Bronchial epithelial cell (primary cell): ENCODE measurements at regions not wholly inside any gene's neighbourhood (a gene's known extent, or its start where the extent isn't known, plus 50 kb on each side); places are given as distances from the start of the nearest gene placed in this dataset.

Source experiments
- DNase-seq: peaks from one replicate; pipeline ENCODE4 v3.0.0-alpha.2; 2010; ENCODE audit warnings: low read depth
- FAIRE-seq: peaks from 2 replicates; lab custom pipeline; 2011; peaks lifted over from hg19 to GRCh38; lab: Jason Lieb, UNC
- H3K27me3 ChIP-seq: 2 replicates; pipeline ENCODE4 v1.5.1; 2011; ENCODE audit warnings: low read length; ENCODE audit not compliant: control insufficient read depth, insufficient read depth
- H3K36me3 ChIP-seq: 2 replicates; pipeline ENCODE4 v1.5.1; 2011; ENCODE audit warnings: low read length; ENCODE audit not compliant: control insufficient read depth, insufficient read depth
- H3K4me3 ChIP-seq: 2 replicates; pipeline ENCODE4 v1.5.1; 2011; ENCODE audit warnings: mild to moderate bottlenecking, low read depth, low read length, control low read depth
- TF ChIP-seq, protein P1 (sequence below): IDR thresholded peaks from 2 replicates; pipeline ENCODE4 v1.5.1; 2011; ENCODE audit warnings: mild to moderate bottlenecking, moderate library complexity, low read length, control low read depth, inconsistent platforms; ENCODE audit not compliant: insufficient read depth, severe bottlenecking

GRCh38 chr12:127176804-127177203 is 1090.2 kb upstream of the TMEM132C start:
- TF ChIP-seq, protein P1, sequence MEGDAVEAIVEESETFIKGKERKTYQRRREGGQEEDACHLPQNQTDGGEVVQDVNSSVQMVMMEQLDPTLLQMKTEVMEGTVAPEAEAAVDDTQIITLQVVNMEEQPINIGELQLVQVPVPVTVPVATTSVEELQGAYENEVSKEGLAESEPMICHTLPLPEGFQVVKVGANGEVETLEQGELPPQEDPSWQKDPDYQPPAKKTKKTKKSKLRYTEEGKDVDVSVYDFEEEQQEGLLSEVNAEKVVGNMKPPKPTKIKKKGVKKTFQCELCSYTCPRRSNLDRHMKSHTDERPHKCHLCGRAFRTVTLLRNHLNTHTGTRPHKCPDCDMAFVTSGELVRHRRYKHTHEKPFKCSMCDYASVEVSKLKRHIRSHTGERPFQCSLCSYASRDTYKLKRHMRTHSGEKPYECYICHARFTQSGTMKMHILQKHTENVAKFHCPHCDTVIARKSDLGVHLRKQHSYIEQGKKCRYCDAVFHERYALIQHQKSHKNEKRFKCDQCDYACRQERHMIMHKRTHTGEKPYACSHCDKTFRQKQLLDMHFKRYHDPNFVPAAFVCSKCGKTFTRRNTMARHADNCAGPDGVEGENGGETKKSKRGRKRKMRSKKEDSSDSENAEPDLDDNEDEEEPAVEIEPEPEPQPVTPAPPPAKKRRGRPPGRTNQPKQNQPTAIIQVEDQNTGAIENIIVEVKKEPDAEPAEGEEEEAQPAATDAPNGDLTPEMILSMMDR, result no peak
- Histone ChIP-seq H3K27me3 (no peaks in the 10 kb centered on the region), H3K4me3 (no peak overlapping the region), H3K36me3 (no peaks in the 10 kb centered on the region)
- no peak for DNase-seq
- FAIRE-seq, result no peak

GRCh38 chr12:127178052-127178451 is 1088.9 kb upstream of the TMEM132C start:
- FAIRE-seq (no peak), DNase-seq (no peak)
- H3K4me3 ChIP-seq, result no peak overlapping the region
- no peaks in the 10 kb centered on the region for H3K36me3 ChIP-seq
- TF ChIP-seq, protein P1, result no peak
- no peaks in the 10 kb centered on the region for H3K27me3 ChIP-seq

GRCh38 chr12:127178463-127178862 is 1088.5 kb upstream of the TMEM132C start:
- Histone ChIP-seq H3K36me3 (no peaks in the 10 kb centered on the region), H3K4me3 (no peak overlapping the region), H3K27me3 (no peaks in the 10 kb centered on the region)
- FAIRE-seq, result no peak
- TF ChIP-seq, protein P1, result no peak
- DNase-seq, result no peak

GRCh38 chr12:127179176-127179575 is 1087.8 kb upstream of the TMEM132C start:
- H3K36me3 ChIP-seq, result no peaks in the 10 kb centered on the region
- H3K27me3 ChIP-seq, result no peaks in the 10 kb centered on the region
- H3K4me3 ChIP-seq, result no peak overlapping the region
- TF ChIP-seq, protein P1, result no peak
- DNase-seq, result peak; percentile 45
- FAIRE-seq, result no peak

DNA sequence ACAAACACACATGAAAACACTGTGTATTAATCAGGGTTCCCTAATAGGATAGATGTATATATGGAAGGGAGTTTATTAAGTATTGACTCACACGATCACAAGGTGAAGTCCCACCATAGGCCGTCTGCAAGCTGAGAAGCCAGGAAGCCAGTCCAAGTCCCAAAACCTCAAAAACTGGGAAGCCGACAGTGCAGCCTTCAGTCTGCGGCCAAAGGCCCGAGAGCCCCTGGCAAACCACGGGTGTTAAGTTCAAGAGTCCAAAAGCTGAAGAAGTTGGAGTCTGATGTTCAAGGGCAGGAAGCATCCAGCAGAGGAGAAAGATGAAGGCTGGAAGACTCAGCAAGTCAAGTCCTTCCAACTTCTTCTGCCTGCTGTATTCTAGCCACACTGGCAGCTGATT is 1085.0 kb upstream of the TMEM132C start:
- no peaks in the 10 kb centered on the region for H3K36me3 ChIP-seq
- no peak overlapping the region for H3K4me3 ChIP-seq
- FAIRE-seq (no peak), DNase-seq (no peak)
- no peaks in the 10 kb centered on the region for H3K27me3 ChIP-seq
- TF ChIP-seq, protein P1, result no peak

- FAIRE-seq (no peak), DNase-seq (no peak)
- Histone ChIP-seq H3K36me3 (no peaks in the 10 kb centered on the region), H3K4me3 (no peak overlapping the region), H3K27me3 (no peaks in the 10 kb centered on the region)
- TF ChIP-seq, protein P1, result no peak
Measured at GRCh38 chr12:127189992-127190391, 1077.0 kb upstream of the TMEM132C start.
